Osteocyte (in vitro differentiated cells): ENCODE measurements at regions not wholly inside any gene's neighbourhood (a gene's known extent, or its start where the extent isn't known, plus 50 kb on each side); places are given as distances from the start of the nearest gene placed in this dataset.

Experiments used
- DNase-seq: peaks from one replicate; pipeline ENCODE4 v3.0.0; 2021; ENCODE audit warnings: mixed read lengths; ENCODE audit not compliant: unreplicated experiment; ENCODE audit errors: extremely low spot score
- H3K27ac Mint-ChIP-seq: one replicate; pipeline ENCODE4 v1.8.0; 2021; ENCODE audit warnings: mild to moderate bottlenecking, mixed read lengths; ENCODE audit not compliant: unreplicated experiment
- H3K27me3 Mint-ChIP-seq: one replicate; pipeline ENCODE4 v1.8.0; 2021; ENCODE audit warnings: mixed read lengths; ENCODE audit not compliant: unreplicated experiment
- H3K36me3 Mint-ChIP-seq: one replicate; pipeline ENCODE4 v1.8.0; 2021; ENCODE audit warnings: mixed read lengths; ENCODE audit not compliant: unreplicated experiment
- H3K4me1 Mint-ChIP-seq: one replicate; pipeline ENCODE4 v1.8.0; 2021; ENCODE audit warnings: mixed read lengths; ENCODE audit not compliant: unreplicated experiment
- H3K4me3 Mint-ChIP-seq: one replicate; pipeline ENCODE4 v1.8.0; 2021; ENCODE audit warnings: mild to moderate bottlenecking, moderate library complexity, mixed read lengths; ENCODE audit not compliant: unreplicated experiment
- H3K9me3 Mint-ChIP-seq: one replicate; pipeline ENCODE4 v1.8.0; 2021; ENCODE audit warnings: mixed read lengths; ENCODE audit not compliant: unreplicated experiment
- CTCF ChIP-seq: fragments of 200-600 bp; sonication (generic); IDR thresholded peaks from 2 replicates; pipeline ENCODE4 v1.5.0; 2021; ENCODE audit warnings: antibody characterized with exemption, mild to moderate bottlenecking, moderate library complexity

- H3K36me3 Mint-ChIP-seq: no peaks in the 10 kb centered on the region
- H3K4me3 Mint-ChIP-seq: no peak overlapping the region
- no peak overlapping the region for H3K27ac Mint-ChIP-seq
- DNase-seq: no peak
- H3K4me1 Mint-ChIP-seq: no peaks in the 10 kb centered on the region
- TF ChIP-seq CTCF: no peak
- H3K9me3 Mint-ChIP-seq: no peaks in the 10 kb centered on the region
- peaks cover 34% of the 10 kb centered on the region for H3K27me3 Mint-ChIP-seq
Observed at GRCh38 chrX:16042980-16043379, 80.4 kb upstream of the GRPR start.

GRCh38 chrX:16039834-16040233 is 83.5 kb upstream of the GRPR start:
- Mint-ChIP-seq H3K27me3 (peaks cover 52% of the 10 kb centered on the region), H3K27ac (no peak overlapping the region), H3K4me1 (no peaks in the 10 kb centered on the region), H3K9me3 (no peaks in the 10 kb centered on the region), H3K36me3 (no peaks in the 10 kb centered on the region), H3K4me3 (no peak overlapping the region)
- no peak for DNase-seq
- no peak for TF ChIP-seq CTCF

- H3K4me3 Mint-ChIP-seq: no peak overlapping the region
- no peak overlapping the region for H3K27ac Mint-ChIP-seq
- DNase-seq: no peak
- peaks cover 54% of the 10 kb centered on the region for H3K27me3 Mint-ChIP-seq
- no peak for TF ChIP-seq CTCF
- H3K9me3 Mint-ChIP-seq: no peaks in the 10 kb centered on the region
- H3K4me1 Mint-ChIP-seq: no peaks in the 10 kb centered on the region
- H3K36me3 Mint-ChIP-seq: no peaks in the 10 kb centered on the region
Observed at GRCh38 chrX:16039363-16039762, 84.0 kb upstream of the GRPR start.

- no peak for DNase-seq
- Mint-ChIP-seq H3K9me3 (no peaks in the 10 kb centered on the region), H3K4me1 (no peaks in the 10 kb centered on the region), H3K27me3 (peaks cover 22% of the 10 kb centered on the region), H3K4me3 (no peak overlapping the region), H3K27ac (no peak overlapping the region), H3K36me3 (no peaks in the 10 kb centered on the region)
- TF ChIP-seq CTCF: no peak
Observed at GRCh38 chrX:16033331-16033730, 90.0 kb upstream of the GRPR start.

- no peaks in the 10 kb centered on the region for H3K36me3 Mint-ChIP-seq
- peaks cover 2% of the 10 kb centered on the region for H3K4me1 Mint-ChIP-seq
- no peaks in the 10 kb centered on the region for H3K27me3 Mint-ChIP-seq
- no peak for TF ChIP-seq CTCF
- no peak for DNase-seq
- H3K27ac Mint-ChIP-seq: no peak overlapping the region
- no peak overlapping the region for H3K4me3 Mint-ChIP-seq
- no peaks in the 10 kb centered on the region for H3K9me3 Mint-ChIP-seq
Observed at GRCh38 chrX:16028576-16028975, 94.8 kb upstream of the GRPR start.
